Muscle layer of duodenum (tissue), 2 donors: ENCODE measurements at regions not wholly inside any gene's neighbourhood (a gene's known extent, or its start where the extent isn't known, plus 50 kb on each side); places are given as distances from the start of the nearest gene placed in this dataset.

Experiments
- H3K27ac ChIP-seq: one replicate; pipeline ENCODE4 v1.7.0; 2013; ENCODE audit warnings: mild to moderate bottlenecking, low read length
- H3K27me3 ChIP-seq: one replicate; pipeline ENCODE4 v1.7.0; 2013; ENCODE audit warnings: low read depth, mild to moderate bottlenecking, control low read depth, low read length
- H3K36me3 ChIP-seq, 2 donors: one replicate each; pipeline ENCODE4 v1.7.0; 2013; ENCODE audit warnings: low read length in 2 of 2, control low read depth in 1 of 2, mild to moderate bottlenecking in 1 of 2; ENCODE audit not compliant: insufficient read depth in 2 of 2, control insufficient read depth in 1 of 2
- H3K4me1 ChIP-seq, 2 donors: one replicate each; pipeline ENCODE4 v1.7.0; 2013; ENCODE audit warnings: low read length in 2 of 2, mild to moderate bottlenecking in 2 of 2, control low read depth in 1 of 2, moderate library complexity in 1 of 2; ENCODE audit not compliant: insufficient read depth in 2 of 2, control insufficient read depth in 1 of 2
- H3K4me3 ChIP-seq, 2 donors: one replicate each; pipeline ENCODE4 v1.7.0; 2013; ENCODE audit warnings: low read length in 2 of 2, low read depth in 1 of 2, mild to moderate bottlenecking in 1 of 2
- H3K9me3 ChIP-seq, 2 donors: one replicate each; pipeline ENCODE4 v1.7.0; 2013; ENCODE audit warnings: low read length in 2 of 2, control low read depth in 1 of 2, mild to moderate bottlenecking in 1 of 2; ENCODE audit not compliant: control insufficient read depth in 1 of 2
- donor health status: healthy.

GRCh38 chr2:57760381-57760801 lies 286.2 kb upstream of the VRK2 start:
- no peaks in the 10 kb centered on the region for H3K9me3 ChIP-seq
- no peaks in the 10 kb centered on the region for H3K4me1 ChIP-seq
- H3K36me3 ChIP-seq: no peaks in the 10 kb centered on the region
- no peaks in the 10 kb centered on the region for H3K27me3 ChIP-seq
- peak overlapping the region in 1 of 2 donors; percentile 4 for H3K4me3 ChIP-seq
- no peak overlapping the region for H3K27ac ChIP-seq

- Histone ChIP-seq H3K4me1 (no peaks in the 10 kb centered on the region), H3K36me3 (no peaks in the 10 kb centered on the region), H3K27ac (no peak overlapping the region), H3K27me3 (no peaks in the 10 kb centered on the region), H3K4me3 (no peak overlapping the region), H3K9me3 (no peaks in the 10 kb centered on the region)
Measured at GRCh38 chr2:57776916-57777315, 269.7 kb upstream of the VRK2 start.

- Histone ChIP-seq H3K36me3 (no peaks in the 10 kb centered on the region), H3K9me3 (no peaks in the 10 kb centered on the region), H3K27me3 (no peaks in the 10 kb centered on the region), H3K4me1 (no peaks in the 10 kb centered on the region), H3K4me3 (no peak overlapping the region), H3K27ac (no peak overlapping the region)
Measured at GRCh38 chr2:57782587-57782986, 264.0 kb upstream of the VRK2 start.

GRCh38 chr2:57793310-57793709 lies 253.3 kb upstream of the VRK2 start:
- Histone ChIP-seq H3K36me3 (no peaks in the 10 kb centered on the region), H3K4me3 (no peak overlapping the region), H3K9me3 (no peaks in the 10 kb centered on the region), H3K4me1 (no peaks in the 10 kb centered on the region), H3K27me3 (no peaks in the 10 kb centered on the region), H3K27ac (no peak overlapping the region)

GRCh38 chr2:57796527-57796926 lies 250.1 kb upstream of the VRK2 start:
- no peaks in the 10 kb centered on the region for H3K36me3 ChIP-seq
- no peak overlapping the region for H3K27ac ChIP-seq

GRCh38 chr2:57798346-57798745 lies 248.3 kb upstream of the VRK2 start:
- Histone ChIP-seq H3K4me3 (no peak overlapping the region), H3K27me3 (no peaks in the 10 kb centered on the region), H3K4me1 (no peaks in the 10 kb centered on the region), H3K36me3 (no peaks in the 10 kb centered on the region), H3K27ac (no peak overlapping the region), H3K9me3 (peaks cover 3% of the 10 kb centered on the region in 2 donors)

More at GRCh38 chr2:57796527-57796926, 250.1 kb upstream of the VRK2 start:
- no peaks in the 10 kb centered on the region for H3K4me1 ChIP-seq
- no peaks in the 10 kb centered on the region for H3K27me3 ChIP-seq
- H3K4me3 ChIP-seq: no peak overlapping the region
- peaks cover 3% of the 10 kb centered on the region in 2 donors for H3K9me3 ChIP-seq

GRCh38 chr2:57802243-57802642 lies 244.4 kb upstream of the VRK2 start:
- no peak overlapping the region for H3K27ac ChIP-seq
- H3K36me3 ChIP-seq: no peaks in the 10 kb centered on the region
- no peak overlapping the region for H3K4me3 ChIP-seq
- no peaks in the 10 kb centered on the region for H3K4me1 ChIP-seq
- no peaks in the 10 kb centered on the region for H3K27me3 ChIP-seq
- peaks cover 3% of the 10 kb centered on the region in 2 donors for H3K9me3 ChIP-seq

- H3K27me3 ChIP-seq: no peaks in the 10 kb centered on the region
- H3K4me1 ChIP-seq: no peaks in the 10 kb centered on the region
- no peak overlapping the region for H3K4me3 ChIP-seq
- H3K9me3 ChIP-seq: no peaks in the 10 kb centered on the region
- no peak overlapping the region for H3K27ac ChIP-seq
- no peaks in the 10 kb centered on the region for H3K36me3 ChIP-seq
Measured at GRCh38 chr2:57804971-57805370, 241.6 kb upstream of the VRK2 start.

- Histone ChIP-seq H3K27ac (no peak overlapping the region), H3K27me3 (no peaks in the 10 kb centered on the region), H3K4me1 (no peaks in the 10 kb centered on the region), H3K4me3 (no peak overlapping the region), H3K9me3 (no peaks in the 10 kb centered on the region), H3K36me3 (no peaks in the 10 kb centered on the region)
Measured at GRCh38 chr2:57806449-57806968, 240.1 kb upstream of the VRK2 start.

- Histone ChIP-seq H3K27me3 (no peaks in the 10 kb centered on the region), H3K36me3 (no peaks in the 10 kb centered on the region), H3K27ac (no peak overlapping the region), H3K9me3 (no peaks in the 10 kb centered on the region), H3K4me3 (no peak overlapping the region), H3K4me1 (no peaks in the 10 kb centered on the region)
Measured at GRCh38 chr2:57809230-57809629, 237.4 kb upstream of the VRK2 start.

GRCh38 chr2:57821088-57821487 lies 225.5 kb upstream of the VRK2 start:
- no peaks in the 10 kb centered on the region for H3K36me3 ChIP-seq
- H3K4me3 ChIP-seq: no peak overlapping the region
- peaks cover 0 to 4% of the 10 kb centered on the region in 2 donors for H3K9me3 ChIP-seq
- H3K4me1 ChIP-seq: no peaks in the 10 kb centered on the region
- no peak overlapping the region for H3K27ac ChIP-seq
- no peaks in the 10 kb centered on the region for H3K27me3 ChIP-seq

- Histone ChIP-seq H3K4me3 (no peak overlapping the region), H3K9me3 (peaks cover 0 to 20% of the 10 kb centered on the region in 2 donors), H3K27ac (no peak overlapping the region), H3K27me3 (no peaks in the 10 kb centered on the region), H3K36me3 (no peaks in the 10 kb centered on the region), H3K4me1 (no peaks in the 10 kb centered on the region)
Measured at GRCh38 chr2:57828221-57828620, 218.4 kb upstream of the VRK2 start.
